BLaER1 treated with 17β-estradiol and CSF1 and Interleukin-3, amounts not matched to agents 10 nM and 100 nM (cell line): ENCODE measurements at regions not wholly inside any gene's neighbourhood (a gene's known extent, or its start where the extent isn't known, plus 50 kb on each side); places are given as distances from the start of the nearest gene placed in this dataset.
A peak's percentile ranks its signal among the peaks of the same experiment; 100 is the strongest.
"Not testable (repeated sequence)": the region's sequence is repeated elsewhere in the genome, so short reads cannot be mapped to it uniquely, and the experiment has no call there.

Experiments
- H3K27ac ChIP-seq, 11 experiments: shearing (Covaris generic); formaldehyde crosslinking; 2 replicates each; pipeline ENCODE4 v1.8.1; 2022
- H3K27me3 ChIP-seq, 11 experiments: shearing (Covaris generic); formaldehyde crosslinking; 2 replicates each; pipeline ENCODE4 v1.8.1; 2022
- H3K36me3 ChIP-seq, 11 experiments: shearing (Covaris generic); formaldehyde crosslinking; 2 replicates each; pipeline ENCODE4 v1.8.1; 2022
- H3K4me1 ChIP-seq, 10 experiments: shearing (Covaris generic); formaldehyde crosslinking; 2 replicates each; pipeline ENCODE4 v1.8.1; 2022
- H3K4me2 ChIP-seq, 11 experiments: shearing (Covaris generic); formaldehyde crosslinking; 2 replicates each; pipeline ENCODE4 v1.8.1; 2022
- H3K4me3 ChIP-seq, 10 experiments: shearing (Covaris generic); formaldehyde crosslinking; 2 replicates each; pipeline ENCODE4 v1.8.1; 2022
- H3K9ac ChIP-seq, 11 experiments: shearing (Covaris generic); formaldehyde crosslinking; 2 replicates each; pipeline ENCODE4 v1.8.1; 2022
- H3K9me3 ChIP-seq, 11 experiments: shearing (Covaris generic); formaldehyde crosslinking; replicated peaks in 1 of 11; 2 replicates each; pipeline ENCODE4 v1.8.1; 2022
- H4K20me1 ChIP-seq, 11 experiments: shearing (Covaris generic); formaldehyde crosslinking; 2 replicates each; pipeline ENCODE4 v1.8.1; 2022
- Cebpa-rat ChIP-seq, 11 experiments: shearing (Covaris generic); IDR thresholded peaks; 2 replicates each; pipeline ENCODE4 v1.8.1; 2022

GRCh38 chr11:86175191-86175590 lies 69.4 kb upstream of the EED start:
- Histone ChIP-seq H3K9me3 (peaks cover 0 to 14% (median 0%) of the 10 kb centered on the region in 11 experiments; a peak in 7 of 22 replicates), H3K4me1 (peaks cover 3 to 88% (median 43%) of the 10 kb centered on the region in 10 experiments; a peak in 18 of 20 replicates), H3K4me2 (peak overlapping the region in 2 of 11 experiments; percentile 59 to 73; a peak in 1 of 22 replicates), H3K36me3 (no peaks in the 10 kb centered on the region), H3K9ac (no peak overlapping the region), H3K27ac (no peak overlapping the region), H3K27me3 (no peaks in the 10 kb centered on the region), H3K4me3 (no peak overlapping the region), H4K20me1 (no peaks in the 10 kb centered on the region)
- TF ChIP-seq Cebpa-rat (IDR thresholded peaks at IDR 0.05): no peak

- Histone ChIP-seq H4K20me1 (no peaks in the 10 kb centered on the region), H3K4me1 (peaks cover 0 to 80% (median 37%) of the 10 kb centered on the region in 10 experiments; a peak in 12 of 20 replicates), H3K4me2 (peak overlapping the region in 2 of 11 experiments; percentile 54 to 55; a peak in 5 of 22 replicates), H3K9ac (no peak overlapping the region), H3K36me3 (no peaks in the 10 kb centered on the region), H3K27ac (0 out of 22 replicates have a peak overlapping the region, but pooled peaks of 1 of the 11 experiments have one; percentile 10), H3K4me3 (no peak overlapping the region), H3K9me3 (peaks cover 0 to 8% (median 0%) of the 10 kb centered on the region in 11 experiments; a peak in 7 of 22 replicates), H3K27me3 (no peaks in the 10 kb centered on the region)
- TF ChIP-seq Cebpa-rat (IDR thresholded peaks at IDR 0.05): no peak
These were observed 70.2 kb upstream of the EED start for GRCh38 chr11:86174101-86175046.

- Histone ChIP-seq H4K20me1 (no peaks in the 10 kb centered on the region), H3K4me1 (peaks cover 0 to 65% (median 23%) of the 10 kb centered on the region in 10 experiments; a peak in 11 of 20 replicates), H3K9ac (peak overlapping the region in 1 of 11 experiments; percentile 7; a peak in 1 of 22 replicates), H3K4me2 (peak overlapping the region in 4 of 11 experiments; percentile 42 to 64 (median 54); a peak in 8 of 22 replicates), H3K36me3 (no peaks in the 10 kb centered on the region), H3K9me3 (no peaks in the 10 kb centered on the region), H3K27me3 (no peaks in the 10 kb centered on the region), H3K27ac (no peak overlapping the region), H3K4me3 (no peak overlapping the region)
- no peak for TF ChIP-seq Cebpa-rat (IDR thresholded peaks at IDR 0.05)
These were observed 71.7 kb upstream of the EED start for GRCh38 chr11:86172894-86173293.

GRCh38 chr11:86171627-86172026 lies 72.9 kb upstream of the EED start:
- Histone ChIP-seq H3K4me1 (peaks cover 0 to 53% (median 11%) of the 10 kb centered on the region in 10 experiments; a peak in 10 of 20 replicates), H3K27ac (peak overlapping the region in 3 of 11 experiments; percentile 6 to 44 (median 28); a peak in 4 of 22 replicates), H4K20me1 (no peaks in the 10 kb centered on the region), H3K27me3 (no peaks in the 10 kb centered on the region), H3K4me3 (no peak overlapping the region), H3K36me3 (no peaks in the 10 kb centered on the region), H3K9ac (no peak overlapping the region), H3K9me3 (no peaks in the 10 kb centered on the region), H3K4me2 (peak overlapping the region in 5 of 11 experiments; percentile 13 to 64 (median 54); a peak in 8 of 22 replicates)
- TF ChIP-seq Cebpa-rat (IDR thresholded peaks at IDR 0.05): no peak

- Histone ChIP-seq H3K27ac (no peak overlapping the region), H3K4me1 (peaks cover 0 to 41% (median 17%) of the 10 kb centered on the region in 10 experiments; a peak in 12 of 20 replicates), H3K4me3 (no peak overlapping the region), H3K36me3 (no peaks in the 10 kb centered on the region), H3K9ac (no peak overlapping the region), H3K27me3 (no peaks in the 10 kb centered on the region), H3K4me2 (no peak overlapping the region), H3K9me3 (0 out of 22 replicates have a peak, but pooled peaks cover 0 to 4% (median 0%) of the 10 kb centered on the region in 11 experiments), H4K20me1 (no peaks in the 10 kb centered on the region)
- TF ChIP-seq Cebpa-rat (IDR thresholded peaks at IDR 0.05): no peak
These were observed 76.9 kb upstream of the EED start for GRCh38 chr11:86167499-86168164.

- not testable (repeated sequence) for H3K36me3 ChIP-seq, H4K20me1 ChIP-seq, H3K9me3 ChIP-seq, H3K4me2 ChIP-seq, H3K4me3 ChIP-seq, H3K27ac ChIP-seq, H3K9ac ChIP-seq, H3K27me3 ChIP-seq
- H3K4me1 ChIP-seq: peaks cover 0 to 41% (median 26%) of the 10 kb centered on the region in 10 experiments; a peak in 15 of 20 replicates
These were observed 78.3 kb upstream of the EED start for GRCh38 chr11:86166287-86166686.

- no peak overlapping the region for H3K4me3 ChIP-seq
- H3K27ac ChIP-seq: peak overlapping the region in 5 of 11 experiments; percentile 69 to 81 (median 77); a peak in 7 of 22 replicates
- no peaks in the 10 kb centered on the region for H3K27me3 ChIP-seq
- 0 out of 22 replicates have a peak, but pooled peaks cover 0 to 4% (median 0%) of the 10 kb centered on the region in 11 experiments for H3K9me3 ChIP-seq
- peak overlapping the region in 5 of 11 experiments; percentile 72 to 84 (median 76); a peak in 9 of 22 replicates for H3K4me2 ChIP-seq
- H4K20me1 ChIP-seq: no peaks in the 10 kb centered on the region
- H3K9ac ChIP-seq: no peak overlapping the region
- H3K36me3 ChIP-seq: no peaks in the 10 kb centered on the region
- no peak for TF ChIP-seq Cebpa-rat (IDR thresholded peaks at IDR 0.05)
- H3K4me1 ChIP-seq: peaks cover 10 to 62% (median 41%) of the 10 kb centered on the region in 10 experiments
These were observed 80.4 kb upstream of the EED start for GRCh38 chr11:86164106-86164505.

GRCh38 chr11:86163221-86163876 lies 81.2 kb upstream of the EED start:
- Histone ChIP-seq H3K4me2 (peak overlapping the region in 6 of 11 experiments; percentile 45 to 84 (median 74); a peak in 12 of 22 replicates), H3K9ac (peak overlapping the region in 2 of 11 experiments; percentile 6 to 60; a peak in 1 of 22 replicates), H3K4me1 (peaks cover 10 to 70% (median 41%) of the 10 kb centered on the region in 10 experiments), H3K27ac (peak overlapping the region in 6 of 11 experiments; percentile 63 to 81 (median 76); a peak in 12 of 22 replicates)
- not testable (repeated sequence) for H3K36me3 ChIP-seq, H3K4me3 ChIP-seq, H3K9me3 ChIP-seq, H4K20me1 ChIP-seq, H3K27me3 ChIP-seq
